HepG2 (cell line): ENCODE measurements at regions not wholly inside any gene's neighbourhood (a gene's known extent, or its start where the extent isn't known, plus 50 kb on each side); places are given as distances from the start of the nearest gene placed in this dataset.
"Not testable (repeated sequence)": the region's sequence is repeated elsewhere in the genome, so short reads cannot be mapped to it uniquely, and the experiment has no call there.

Experiments used
- ATAC-seq: fragments of 200-7000 bp; cut with Tn5 transposase; 3 replicates; pipeline ENCODE4 v1.9.1; 2020; ENCODE audit warnings: mild to moderate bottlenecking, moderate library complexity
- BruUV-seq: library from RNA; stranded (reverse); fragments of 400-500 nt; replicated peaks from 2 replicates; lab custom pipeline; 2021; lab: Mats Ljungman, UMichigan
- CTCF ChIA-PET: fragments of 300-600 bp; formaldehyde crosslinking; extraction: SDS; loops from one replicate; lab custom pipeline; 2021; ENCODE audit warnings: low total read pairs, inconsistent platforms, low intra/inter-chr PET ratio; lab: Yijun Ruan, JAX
- POLR2A ChIA-PET: fragments of 350-600 bp; sonication (Branson Sonifier 250); formaldehyde crosslinking; loops from one replicate; lab custom pipeline; 2020; ENCODE audit warnings: antibody characterized with exemption, inconsistent platforms; lab: Yijun Ruan, JAX
- DNase-seq: peaks from one replicate; pipeline ENCODE4 v3.0.0-alpha.2; 2015; ENCODE audit warnings: low spot score
- FAIRE-seq: peaks from 3 replicates; lab custom pipeline; 2011; peaks lifted over from hg19 to GRCh38; lab: Jason Lieb, UNC
- H2AFZ ChIP-seq: one replicate; pipeline ENCODE4 v1.6.1; 2011; ENCODE audit warnings: low read length, inconsistent platforms
- H3K27ac ChIP-seq: fragments of 300-600 bp; 3 replicates; pipeline ENCODE4 v1.8.0; 2011; ENCODE audit warnings: mixed run types, mild to moderate bottlenecking, mixed read lengths, low read length, inconsistent platforms; ENCODE audit not compliant: insufficient read depth; ENCODE audit errors: extremely low read length
- H3K27me3 ChIP-seq, 2 experiments: fragments of 200-600 bp in 1 of 2; 2 replicates in 1 of 2; 3 replicates in 1 of 2; pipeline versions ENCODE4 v1.6.0 to v1.8.0; 2011; ENCODE audit warnings: low read length in 2 of 2, mild to moderate bottlenecking in 2 of 2, moderate library complexity in 2 of 2, inconsistent platforms in 1 of 2; ENCODE audit not compliant: insufficient read depth in 2 of 2, control insufficient read depth in 1 of 2
- H3K36me3 ChIP-seq, 2 experiments: fragments of 200-600 bp in 1 of 2; replicated peaks in 1 of 2; 2 replicates in 1 of 2; 3 replicates in 1 of 2; pipeline versions ENCODE4 v1.5.1 to v1.8.0; 2011; ENCODE audit warnings: low read length in 2 of 2, inconsistent platforms in 1 of 2; ENCODE audit not compliant: insufficient read depth in 2 of 2, control insufficient read depth in 1 of 2
- H3K4me1 ChIP-seq: 2 replicates; pipeline ENCODE4 v1.5.1; 2012; ENCODE audit warnings: low read length, inconsistent platforms; ENCODE audit not compliant: insufficient read depth
- H3K4me2 ChIP-seq: 2 replicates; pipeline ENCODE4 v1.6.0; 2011; ENCODE audit warnings: low read depth, low read length, inconsistent platforms
- H3K4me3 ChIP-seq, 3 experiments: fragments of 200-600 bp in 1 of 3; sonication (generic), shearing (Covaris generic) in 1 of 3; replicated peaks in 1 of 3; 2 replicates each; pipeline ENCODE4 v1.5.1; 2011 to 2016; ENCODE audit warnings: low read length in 3 of 3, inconsistent platforms in 2 of 3, low read depth in 2 of 3, mild to moderate bottlenecking in 2 of 3, control low read depth in 1 of 3, mixed read lengths in 1 of 3; ENCODE audit not compliant: insufficient read depth in 1 of 3
- H3K79me2 ChIP-seq: one replicate; pipeline ENCODE4 v1.6.1; 2011; ENCODE audit warnings: low read length, inconsistent platforms; ENCODE audit not compliant: insufficient read depth
- H3K9ac ChIP-seq: 2 replicates; pipeline ENCODE4 v1.6.0; 2011; ENCODE audit warnings: mild to moderate bottlenecking, low read depth, low read length, inconsistent platforms; ENCODE audit not compliant: insufficient read depth
- H3K9me3 ChIP-seq: 2 replicates; pipeline ENCODE4 v1.5.1; 2012; ENCODE audit warnings: mild to moderate bottlenecking, low read length
- H4K20me1 ChIP-seq: 2 replicates; pipeline ENCODE4 v1.6.0; 2011; ENCODE audit warnings: inconsistent platforms, mild to moderate bottlenecking, low read length, moderate library complexity; ENCODE audit not compliant: insufficient read depth
- DNMT3B ChIP-seq: conservative IDR thresholded peaks from 2 replicates; pipeline ENCODE4 v1.6.1; 2016; ENCODE audit warnings: missing biosample characterization, control low read depth
- ZNF639 ChIP-seq: conservative IDR thresholded peaks from 2 replicates; pipeline ENCODE4 v1.6.1; 2018; ENCODE audit warnings: missing genetic modification reagents
- WGBS: methylation state at CpG from one replicate; pipeline ENCODE4 v1.1.6; 2017; ENCODE audit warnings: low lambda C conversion rate; 5-methylcytosine and 5-hydroxymethylcytosine counted together
- in situ Hi-C: cut with HindIII; loops from 2 replicates; pipeline ENCODE4 v1.10.0; 2017; ENCODE audit warnings: low pct_unique_long_range_greater_than_20kb; ENCODE audit not compliant: extremely low pct_ligation_motif_present
- intact Hi-C: fragments of 100-400 bp; cut with micrococcal nuclease; formaldehyde crosslinking; loops from one replicate; pipeline ENCODE4 v1.10.0; 2022; ENCODE audit not compliant: unreplicated experiment

GRCh38 chr9:88256216-88256615 is 117.9 kb upstream of the SPATA31C2 start:
- H4K20me1 ChIP-seq = no peaks in the 10 kb centered on the region
- peaks cover 15% of the 10 kb centered on the region for H3K9me3 ChIP-seq
- H3K9ac ChIP-seq = no peak overlapping the region
- H3K79me2 ChIP-seq = no peaks in the 10 kb centered on the region
- no TSS peak for BruUV-seq
- H3K4me2 ChIP-seq = no peak overlapping the region
- in situ Hi-C loops = no loop called here
- no peak for DNase-seq
- H3K4me1 ChIP-seq = no peaks in the 10 kb centered on the region
- intact Hi-C loops = no loop called here
- no peak for ATAC-seq
- no peak for FAIRE-seq
- TF ChIP-seq DNMT3B (CRISPR knock-in tag) (no peak), ZNF639 (no peak)
- H3K36me3 ChIP-seq = no peaks in the 10 kb centered on the region
- peaks cover 1 to 25% of the 10 kb centered on the region in 2 experiments; a peak in 3 of 5 replicates for H3K27me3 ChIP-seq
- ChIA-PET POLR2A (no interaction called here), CTCF (no interaction called here)
- H3K27ac ChIP-seq = no peak overlapping the region
- 48% methylated on average over 7 of the region's 7 CpGs for WGBS
- no peak overlapping the region for H3K4me3 ChIP-seq
- no peak overlapping the region for H2AFZ ChIP-seq

GRCh38 chr9:88255806-88256205 is 117.5 kb upstream of the SPATA31C2 start:
- not testable (repeated sequence) for DNase-seq

More at GRCh38 chr9:88255806-88256205, 117.5 kb upstream of the SPATA31C2 start:
- H3K9ac ChIP-seq, H3K4me1 ChIP-seq, POLR2A ChIA-PET, H3K36me3 ChIP-seq, H2AFZ ChIP-seq, FAIRE-seq, intact Hi-C loops, H3K27ac ChIP-seq, CTCF ChIA-PET, H3K4me3 ChIP-seq, H3K4me2 ChIP-seq, H3K79me2 ChIP-seq, ATAC-seq, H4K20me1 ChIP-seq, BruUV-seq, in situ Hi-C loops: not testable (repeated sequence)
- 1% methylated on average over 4 of the region's 4 CpGs for WGBS
- Histone ChIP-seq H3K9me3 (peaks cover 15% of the 10 kb centered on the region), H3K27me3 (peaks cover 1 to 24% of the 10 kb centered on the region in 2 experiments; a peak in 3 of 5 replicates)
